ENCODE measurements at regions not wholly inside any gene's neighbourhood (a gene's known extent, or its start where the extent isn't known, plus 50 kb on each side); places are given as distances from the start of the nearest gene placed in this dataset.
"Not testable (repeated sequence)": the region's sequence is repeated elsewhere in the genome, so short reads cannot be mapped to it uniquely, and the experiment has no call there.

DNA sequence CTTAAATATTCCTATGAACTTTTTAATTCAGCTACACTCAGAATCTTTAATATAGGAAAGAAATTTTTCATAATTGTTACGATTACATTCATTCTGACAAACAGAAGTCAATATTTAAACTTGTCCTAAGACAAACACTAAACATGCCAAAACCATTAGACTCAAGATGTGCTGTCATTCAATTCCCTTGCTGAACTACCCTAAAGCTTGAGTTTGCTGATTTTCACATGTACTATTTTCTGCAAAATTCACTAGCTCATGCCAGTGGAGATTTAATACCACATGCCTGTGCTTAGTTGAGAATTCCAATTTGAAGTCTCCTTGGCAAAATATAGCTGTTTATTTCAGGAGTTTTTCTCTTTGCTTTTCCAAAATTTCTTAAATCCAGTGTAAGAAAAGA is 448.0 kb downstream of the COL12A1 start:
- no peak for DNase-seq

- DNase-seq, result no peak
These were observed 448.9 kb downstream of the COL12A1 start for GRCh38 chr6:74756923-74757322.

DNA sequence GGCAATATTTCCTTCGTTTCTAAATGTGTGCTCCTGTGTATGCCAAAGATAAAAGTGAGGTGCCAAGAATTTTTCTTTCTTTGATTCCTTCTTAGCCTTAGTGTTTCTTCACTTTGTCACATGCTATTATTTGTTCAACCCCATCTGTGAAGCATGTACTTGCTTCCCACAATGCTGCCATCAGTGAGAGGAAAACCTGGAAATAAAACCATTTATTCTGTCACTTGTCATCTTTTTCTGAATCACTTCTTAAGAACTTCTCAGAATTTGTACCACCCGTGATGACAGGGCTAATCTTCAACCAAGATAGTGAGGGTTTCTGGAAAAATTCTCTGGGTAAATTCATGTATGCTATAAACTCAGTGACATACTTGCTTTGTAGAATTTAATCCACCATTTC is 450.1 kb downstream of the COL12A1 start:
- no peak for DNase-seq

GRCh38 chr6:74755196-74755595 is 450.7 kb downstream of the COL12A1 start:
- DNase-seq, result no peak

- DNase-seq, result no peak
These were observed 451.8 kb downstream of the COL12A1 start for GRCh38 chr6:74753883-74754600.

- DNase-seq, result no peak
These were observed 453.6 kb downstream of the COL12A1 start for GRCh38 chr6:74752303-74752702.

DNA sequence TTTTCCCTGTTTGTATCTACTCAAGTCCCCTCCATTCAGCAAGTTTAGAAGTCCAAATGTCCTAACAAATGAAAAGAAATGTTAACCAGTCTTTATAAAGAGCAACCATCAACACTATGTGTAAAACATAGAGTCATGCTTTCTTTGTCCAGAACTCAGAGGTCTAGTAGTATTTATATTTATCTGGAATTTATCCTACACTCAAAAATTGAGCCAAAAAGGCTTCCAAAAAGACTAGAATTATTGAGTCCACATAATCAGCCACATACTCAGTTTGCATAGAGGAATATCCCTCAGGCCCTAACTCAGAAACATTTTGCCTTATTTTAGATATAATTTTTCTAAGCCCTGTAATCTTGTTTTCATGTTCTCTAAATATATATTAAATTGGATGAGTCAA is 455.0 kb downstream of the COL12A1 start:
- DNase-seq, result no peak

- no peak for DNase-seq
These were observed 456.4 kb downstream of the COL12A1 start for GRCh38 chr6:74749211-74750147.

- DNase-seq, result no peak
These were observed 460.2 kb downstream of the COL12A1 start for GRCh38 chr6:74745670-74746069.

- no peak for DNase-seq
These were observed 462.9 kb downstream of the COL12A1 start for GRCh38 chr6:74742793-74743508.

DNA sequence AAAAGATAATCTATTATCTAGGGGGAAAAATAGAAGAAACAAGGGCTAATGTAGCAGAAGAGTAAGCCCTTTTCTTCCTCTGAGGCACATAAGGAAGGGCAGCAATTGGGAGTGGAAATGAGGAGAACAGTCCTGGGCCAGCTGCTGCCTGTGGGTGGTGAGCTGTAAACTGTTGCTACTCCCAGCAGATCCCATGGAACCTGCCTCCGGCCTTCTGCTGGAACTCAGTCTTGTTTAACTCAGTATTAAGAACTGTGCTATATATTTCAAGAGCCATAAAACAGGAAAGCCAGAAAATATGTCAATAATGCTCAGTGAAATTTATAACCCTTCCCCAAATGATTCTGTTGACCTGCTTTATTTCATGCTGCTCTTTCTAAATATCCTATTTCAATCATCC is 464.2 kb downstream of the COL12A1 start:
- DNase-seq, result no peak

DNA sequence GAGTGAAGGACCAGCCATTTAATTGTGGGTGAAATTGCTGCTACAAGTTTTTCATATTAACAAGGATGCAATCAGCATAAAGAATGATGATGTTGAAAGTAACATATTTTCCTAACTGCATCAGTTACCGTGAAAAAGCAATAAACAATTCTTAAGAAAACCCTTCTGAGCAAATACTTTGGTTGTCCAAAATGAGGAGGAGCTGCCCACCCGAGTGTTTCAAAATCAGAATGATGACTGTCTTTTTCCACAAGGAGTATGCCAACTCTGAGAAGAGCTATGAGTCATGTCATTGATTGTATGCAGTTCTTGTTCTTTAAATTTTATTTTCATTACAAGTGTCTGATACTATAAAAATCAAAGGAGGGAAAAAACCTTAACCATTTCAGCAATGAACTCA is 470.5 kb downstream of the COL12A1 start:
- no peak for DNase-seq

- no peak for DNase-seq
These were observed 471.0 kb downstream of the COL12A1 start for GRCh38 chr6:74734901-74735300.

DNA sequence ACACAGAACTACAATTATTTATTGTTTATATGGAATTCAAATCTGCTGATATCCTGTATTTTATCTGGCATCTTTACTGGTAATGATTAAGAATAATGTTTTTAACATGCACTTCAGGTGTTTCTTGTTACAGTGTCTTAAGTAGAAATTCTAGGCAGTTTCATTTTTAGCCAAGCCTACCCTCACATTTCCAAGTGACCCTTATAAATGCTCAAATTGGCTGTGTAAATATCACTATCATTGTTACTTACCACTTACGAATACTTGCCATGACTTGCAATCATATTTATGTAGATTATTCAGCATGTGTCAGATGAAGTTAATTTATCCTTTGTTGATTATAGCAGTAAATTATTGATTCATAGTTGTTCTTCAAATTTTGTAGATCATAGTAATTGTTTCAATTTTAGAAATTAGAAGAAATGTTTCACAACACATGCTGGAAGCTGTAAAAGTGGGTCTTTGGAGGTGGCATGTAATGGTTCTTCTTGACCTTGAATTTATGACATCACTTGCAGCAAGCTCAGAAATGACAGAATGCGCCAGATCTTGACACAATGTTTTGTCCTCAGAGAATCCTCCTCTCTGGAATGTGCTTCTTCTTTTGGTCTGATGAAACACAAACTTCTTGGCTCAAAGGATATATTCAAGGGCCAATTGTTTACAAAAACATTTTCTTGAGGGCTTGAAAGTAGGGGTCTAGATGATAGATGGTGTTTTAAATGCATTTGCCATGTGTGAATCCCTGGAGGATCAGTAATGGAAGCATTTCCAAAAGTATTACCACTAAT is 471.8 kb downstream of the COL12A1 start:
- no peak for DNase-seq

GRCh38 chr6:74731931-74732330 is 473.9 kb downstream of the COL12A1 start:
- no peak for DNase-seq

DNA sequence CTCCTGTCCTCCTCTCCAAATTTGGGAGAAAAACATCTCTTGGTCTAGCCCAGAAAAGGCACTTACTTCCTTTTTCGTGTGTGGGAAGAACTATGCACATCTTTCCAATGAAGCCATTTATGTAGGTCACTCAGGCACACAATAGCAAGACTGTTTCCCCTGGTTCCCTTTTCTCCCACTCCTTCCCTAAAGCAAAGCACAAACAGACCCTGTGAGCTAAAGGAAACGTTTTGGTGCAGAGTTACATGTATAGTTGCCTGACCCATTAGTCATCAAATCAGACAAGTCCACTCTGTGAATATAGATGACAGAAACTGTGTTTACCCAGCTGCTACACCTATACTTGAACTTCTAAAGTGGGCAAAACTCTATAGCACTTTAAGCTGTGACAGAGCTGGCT is 474.6 kb downstream of the COL12A1 start:
- DNase-seq, result no peak

GRCh38 chr6:74720923-74721322 is 484.9 kb downstream of the COL12A1 start:
- no peak for DNase-seq

- no peak for DNase-seq
These were observed 488.3 kb downstream of the COL12A1 start for GRCh38 chr6:74717591-74717990.

DNA sequence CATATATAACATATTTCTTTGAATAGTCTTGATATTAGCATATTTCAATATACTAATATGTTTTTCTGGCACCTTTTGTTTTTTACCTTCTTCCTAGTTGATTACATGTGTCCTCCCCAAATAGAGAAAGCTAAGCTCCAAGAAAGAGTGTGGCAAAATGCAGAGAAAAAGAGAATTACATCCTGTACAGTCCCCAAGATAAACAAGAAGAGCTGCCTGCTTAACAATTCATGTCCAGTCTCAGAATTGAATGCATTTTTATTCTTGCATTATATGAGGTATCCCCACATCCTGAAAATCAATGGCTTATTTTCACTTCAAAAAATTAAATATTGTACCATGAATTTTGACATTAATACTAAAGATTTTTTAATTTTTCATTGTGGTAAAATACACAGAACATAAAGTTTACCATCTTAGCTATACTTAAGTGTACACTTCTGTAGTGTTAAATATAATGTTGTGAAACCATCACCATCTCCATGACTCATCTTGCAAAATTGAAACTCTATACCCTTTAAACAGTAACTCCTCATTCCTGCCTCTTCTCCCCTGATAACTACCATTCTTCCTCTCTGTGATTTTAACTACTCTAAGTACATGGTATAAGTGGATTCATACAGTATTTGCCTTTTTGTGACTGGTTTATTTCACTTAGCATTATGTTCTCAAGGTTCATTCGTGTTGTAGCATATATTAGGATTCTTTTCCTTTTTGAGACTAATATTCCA is 490.3 kb downstream of the COL12A1 start:
- DNase-seq, result no peak

GRCh38 chr6:74713941-74714340 is 491.9 kb downstream of the COL12A1 start:
- no peak for DNase-seq

DNA sequence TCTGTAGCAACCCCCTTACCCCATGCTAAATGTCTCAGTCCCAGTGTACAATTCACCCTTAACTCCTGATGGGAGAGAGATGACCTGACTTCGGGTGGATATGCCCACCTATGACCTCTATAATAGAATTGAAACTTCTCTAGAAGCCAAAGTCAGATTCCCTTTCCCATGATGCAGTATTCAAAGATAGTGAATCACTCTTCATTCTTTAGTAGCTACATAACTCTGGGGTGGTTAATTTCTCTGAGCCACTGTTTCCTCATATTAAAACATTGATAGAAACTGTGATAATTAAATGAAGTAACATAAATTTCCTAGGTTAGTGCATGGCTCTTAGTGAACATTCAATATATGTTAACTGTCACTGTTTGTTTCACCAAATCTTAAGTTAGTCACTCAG is 500.4 kb downstream of the COL12A1 start:
- no peak for DNase-seq

- DNase-seq, result not testable (repeated sequence)
These were observed 501.3 kb downstream of the COL12A1 start for GRCh38 chr6:74704540-74704939.

All from KG1 (cell line).